ENCODE measurements at regions not wholly inside any gene's neighbourhood (a gene's known extent, or its start where the extent isn't known, plus 50 kb on each side); places are given as distances from the start of the nearest gene placed in this dataset.

DNA sequence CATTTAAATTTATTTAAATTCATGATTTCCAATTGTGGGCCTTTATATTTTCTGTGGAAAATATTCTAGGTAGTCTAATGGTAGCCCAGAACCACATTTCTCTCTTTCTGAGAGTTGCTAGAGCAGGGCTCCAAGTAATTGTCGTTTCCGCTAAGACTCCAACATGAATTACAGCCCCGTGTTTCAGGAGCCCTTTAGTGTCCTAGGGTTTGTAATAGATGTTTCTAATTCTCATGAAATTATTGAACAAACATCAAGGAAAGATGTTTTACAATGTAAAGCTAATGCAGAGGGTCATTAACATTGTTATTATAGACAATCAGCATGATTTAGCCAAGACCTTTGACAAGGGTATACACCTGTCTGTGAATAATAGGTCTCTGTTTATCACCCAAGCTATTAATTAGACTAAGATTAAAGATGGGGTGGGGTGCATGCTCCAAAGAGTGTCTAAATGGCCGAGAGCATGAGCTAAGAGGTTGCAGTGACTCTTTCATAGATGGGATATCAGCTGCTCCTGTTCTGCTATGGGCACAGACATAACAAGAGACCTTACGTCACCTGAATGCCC lies 81.8 kb upstream of the NTM start:
- in situ Hi-C loops (cut with MboI; ENCODE audit: low sequenced_read_pairs), result no loop called here

DNA sequence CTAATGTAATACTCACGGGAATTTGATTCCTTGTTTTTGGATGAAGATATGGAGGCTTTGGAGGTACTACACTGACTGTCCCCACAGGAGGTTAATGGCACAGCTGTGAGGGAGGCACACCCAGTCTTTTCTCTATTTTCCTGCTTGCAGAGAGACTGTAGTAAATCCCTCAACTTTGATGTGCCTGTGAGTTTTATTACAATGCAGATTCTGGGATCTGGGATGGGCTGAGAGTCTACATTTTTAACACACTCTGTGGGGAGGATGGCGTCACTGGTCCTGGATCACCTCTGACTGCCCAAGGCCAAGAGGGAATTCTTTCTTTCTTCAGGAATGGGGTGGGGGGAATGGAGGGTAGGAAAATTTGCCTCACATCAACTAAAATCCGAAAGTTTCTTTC lies 80.2 kb upstream of the NTM start:
- in situ Hi-C loops (cut with MboI; ENCODE audit: low sequenced_read_pairs), result no loop called here

DNA sequence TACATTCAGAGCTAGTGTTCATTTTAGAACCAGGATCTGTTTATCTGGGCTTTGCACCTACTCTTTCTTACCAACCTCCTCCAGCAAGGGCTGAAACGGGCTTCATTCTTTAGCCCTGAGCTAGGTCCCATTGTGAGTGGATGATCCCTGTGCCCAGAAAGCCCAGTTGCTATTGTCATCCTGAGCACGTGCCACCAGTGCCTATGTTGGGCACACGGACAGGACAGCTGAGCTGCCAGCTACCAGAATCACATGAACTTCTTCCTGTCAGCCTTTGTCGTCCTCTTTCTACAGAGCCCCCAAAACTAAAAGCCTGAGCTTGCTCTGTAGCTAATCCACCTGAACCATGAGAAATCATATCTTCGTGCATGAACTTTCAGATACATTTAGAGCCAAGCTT lies 74.4 kb upstream of the NTM start:
- in situ Hi-C loops (cut with MboI; ENCODE audit: low sequenced_read_pairs), result no loop called here

DNA sequence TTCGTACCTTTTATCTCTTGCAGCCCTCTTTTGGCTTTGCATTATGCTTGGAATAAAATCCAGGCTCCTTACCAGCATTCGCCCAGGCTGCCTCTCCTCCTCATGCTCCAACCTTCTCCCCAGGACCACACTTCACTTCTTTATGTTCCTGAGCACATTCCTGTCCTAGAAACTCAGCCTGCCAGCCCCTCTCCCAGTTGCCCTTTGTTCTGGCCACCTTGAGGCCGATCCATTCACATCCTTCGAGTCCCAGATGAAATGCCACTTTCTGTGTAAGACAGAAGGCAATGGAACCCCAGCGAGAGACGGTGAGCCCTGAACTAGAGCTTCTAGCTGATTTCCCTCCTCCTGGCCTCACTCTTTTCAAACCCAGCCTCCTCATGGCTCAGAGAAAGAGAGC lies 73.0 kb upstream of the NTM start:
- in situ Hi-C loops (cut with MboI; ENCODE audit: low sequenced_read_pairs), result no loop called here

DNA sequence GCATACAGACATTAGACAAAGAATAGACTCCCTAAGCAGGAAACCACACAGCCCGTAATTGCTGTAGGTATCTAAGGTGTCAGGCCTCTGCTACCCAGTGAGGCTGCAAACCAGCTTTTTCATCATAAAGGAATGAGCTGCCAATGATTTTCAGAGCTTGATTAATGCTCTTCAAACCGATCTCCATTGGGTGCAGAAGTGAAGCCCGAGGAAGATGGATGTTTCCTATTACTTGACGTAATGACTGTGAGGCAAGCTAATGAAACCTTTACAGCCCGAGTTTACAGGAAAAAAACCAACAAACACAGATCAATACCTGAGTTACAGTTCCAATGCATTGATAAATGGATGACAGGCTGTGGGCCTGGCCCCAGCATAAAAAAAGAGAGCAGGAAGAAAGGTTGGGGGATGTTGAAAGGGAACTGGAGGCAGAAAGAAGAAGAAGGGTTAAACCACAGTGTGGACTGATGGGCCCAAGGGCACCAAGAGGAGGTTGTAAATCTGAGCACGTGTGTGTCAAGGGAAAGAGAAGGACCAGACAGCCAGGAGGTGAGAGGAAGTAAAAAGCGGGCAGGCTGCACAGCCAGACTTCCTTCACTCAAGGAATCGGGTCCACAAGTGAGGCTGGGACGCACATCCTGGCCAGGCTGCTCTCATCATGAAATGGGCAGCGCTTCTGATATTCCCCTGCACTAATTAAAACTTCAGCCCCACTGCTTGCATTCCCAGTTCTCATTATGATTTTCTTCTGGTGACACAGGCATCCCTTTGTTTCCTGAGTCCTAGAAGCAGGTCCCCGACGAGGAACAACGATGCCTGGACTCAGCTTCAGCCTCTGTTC lies 70.6 kb upstream of the NTM start:
- in situ Hi-C loops (cut with MboI; ENCODE audit: low sequenced_read_pairs), result no loop called here

DNA sequence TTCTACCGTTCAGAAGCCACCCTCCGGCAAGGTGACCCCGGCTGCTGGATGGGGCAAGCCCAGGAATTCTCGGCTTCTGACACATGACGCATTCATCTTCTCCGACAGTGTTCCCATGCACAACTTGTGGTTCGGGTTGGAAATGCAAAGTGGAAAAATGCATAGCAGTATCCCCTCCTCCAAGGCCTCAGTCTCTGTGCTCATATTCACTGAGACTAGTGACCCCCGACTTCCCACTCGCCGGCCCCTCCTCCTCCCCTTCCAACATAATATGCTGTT lies 70.0 kb upstream of the NTM start:
- in situ Hi-C loops (cut with MboI; ENCODE audit: low sequenced_read_pairs), result no loop called here

DNA sequence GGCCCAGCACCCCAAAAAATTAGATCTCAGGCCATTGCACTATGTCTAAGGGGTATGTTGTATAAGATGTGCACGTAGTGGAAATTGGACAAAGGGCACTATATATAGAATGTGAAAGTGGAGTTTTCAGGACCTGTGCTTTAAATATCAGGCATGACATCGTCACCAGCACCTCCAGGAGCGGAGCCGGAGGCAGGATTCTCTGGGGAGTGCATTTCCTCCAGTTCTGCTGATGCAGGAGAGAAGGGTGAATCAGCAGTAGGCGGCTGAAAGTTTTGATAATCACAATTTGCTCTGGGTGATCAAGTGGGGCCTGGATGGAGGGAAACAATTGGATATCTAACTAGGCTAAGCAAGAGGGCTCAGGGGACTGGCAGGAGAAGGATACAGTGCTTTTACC lies 69.1 kb upstream of the NTM start:
- in situ Hi-C loops (cut with MboI; ENCODE audit: low sequenced_read_pairs), result no loop called here

DNA sequence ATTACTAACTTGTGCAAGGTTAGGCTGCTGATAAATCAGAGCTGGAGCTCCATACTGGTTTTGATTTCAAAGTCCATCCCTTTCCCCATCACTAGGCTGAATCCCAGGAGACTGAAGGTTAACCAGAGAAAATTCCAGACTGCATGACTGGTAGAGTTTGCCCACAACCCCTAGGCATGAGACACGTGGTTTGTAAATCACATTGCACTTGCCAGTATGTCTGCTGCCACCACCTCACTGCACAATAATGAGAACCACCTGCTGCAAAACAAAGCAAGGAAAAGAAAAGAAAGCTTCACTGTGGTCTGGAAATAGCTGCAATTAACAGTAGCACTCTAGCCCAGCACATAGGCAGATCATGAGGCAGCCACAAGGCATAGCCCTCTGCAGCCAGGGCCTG lies 67.6 kb upstream of the NTM start:
- in situ Hi-C loops (cut with MboI; ENCODE audit: low sequenced_read_pairs), result no loop called here

DNA sequence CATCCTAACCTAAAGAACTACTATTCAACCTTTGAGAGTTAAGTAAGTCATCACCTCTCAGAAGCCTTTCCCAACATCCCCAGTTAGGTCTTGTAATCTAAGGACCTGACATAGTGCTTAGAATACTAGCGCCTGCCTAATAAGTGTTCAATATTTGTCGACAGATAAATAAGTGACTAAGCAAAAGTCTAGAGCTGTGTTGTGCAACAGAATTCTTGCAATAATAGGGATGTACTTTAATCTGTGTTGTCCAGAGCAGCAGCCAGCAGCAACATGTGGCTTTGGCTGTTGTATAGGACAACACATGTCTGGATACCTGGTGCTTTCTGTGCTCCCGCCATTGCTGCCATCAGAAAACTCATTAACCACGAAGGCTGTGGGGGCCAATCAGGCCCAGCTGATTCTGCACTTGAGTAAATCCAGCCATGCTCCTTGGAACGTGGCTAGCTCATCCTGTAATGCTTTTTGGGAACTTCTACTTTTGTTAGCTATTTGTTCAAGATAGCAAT lies 66.8 kb upstream of the NTM start:
- in situ Hi-C loops (cut with MboI; ENCODE audit: low sequenced_read_pairs), result no loop called here

DNA sequence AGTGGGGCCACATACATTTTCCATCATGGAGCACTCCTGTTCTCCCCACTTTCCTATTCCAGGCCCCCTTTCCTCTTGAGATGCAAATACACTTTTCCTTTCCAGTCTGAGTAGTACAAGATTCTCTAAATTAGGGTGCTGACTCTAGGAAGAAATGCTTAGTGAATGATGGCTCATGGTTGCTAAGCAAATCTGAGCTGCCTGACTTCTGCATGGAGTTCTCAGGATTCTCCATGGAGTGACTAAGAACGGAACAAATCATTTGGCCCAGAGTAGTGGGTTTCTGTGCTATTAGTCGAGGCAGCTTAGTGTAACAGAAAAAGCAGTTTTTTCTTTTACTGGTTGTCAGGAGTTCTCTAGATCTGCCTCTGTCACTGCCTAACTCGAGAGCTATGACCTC lies 65.4 kb upstream of the NTM start:
- in situ Hi-C loops (cut with MboI; ENCODE audit: low sequenced_read_pairs), result no loop called here

DNA sequence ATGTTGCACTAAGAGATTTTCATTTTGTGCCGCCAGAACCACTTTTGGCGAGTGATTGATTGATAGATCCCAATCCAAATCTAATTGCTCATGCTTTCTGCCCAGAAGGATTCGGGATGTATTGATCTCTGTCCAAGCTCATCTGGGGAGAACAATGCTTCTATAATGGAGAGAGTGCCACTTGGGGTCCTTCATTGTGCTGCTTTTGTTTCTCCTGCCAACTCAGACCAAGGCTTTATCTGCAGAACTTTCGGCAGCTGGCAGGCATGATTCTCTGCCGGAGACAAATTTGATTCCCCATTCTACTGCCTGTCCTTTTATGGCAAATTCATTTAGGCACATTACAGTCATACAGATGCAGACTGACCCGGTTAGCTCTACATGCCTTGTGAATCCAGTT lies 62.9 kb upstream of the NTM start:
- in situ Hi-C loops (cut with MboI; ENCODE audit: low sequenced_read_pairs), result no loop called here

DNA sequence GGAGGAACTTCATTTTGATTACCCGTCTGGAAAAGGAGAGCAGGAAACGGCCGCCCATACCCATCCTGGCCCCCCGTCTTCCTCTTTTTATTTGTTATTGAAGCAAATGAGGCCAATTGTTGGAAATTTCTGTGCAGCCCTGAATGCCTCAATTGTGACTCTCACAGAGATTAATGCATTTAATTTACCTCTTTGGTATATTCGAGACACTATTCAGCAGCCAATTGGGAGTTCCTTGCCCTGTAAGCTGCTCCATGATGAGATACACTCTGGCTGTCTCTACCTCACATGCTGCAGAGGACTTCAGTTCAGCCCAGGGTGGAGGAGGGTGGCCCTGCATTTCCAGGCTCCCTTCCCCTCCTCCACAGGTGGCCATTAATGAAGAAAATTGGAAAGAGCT lies 60.6 kb upstream of the NTM start:
- in situ Hi-C loops (cut with MboI; ENCODE audit: low sequenced_read_pairs), result no loop called here

DNA sequence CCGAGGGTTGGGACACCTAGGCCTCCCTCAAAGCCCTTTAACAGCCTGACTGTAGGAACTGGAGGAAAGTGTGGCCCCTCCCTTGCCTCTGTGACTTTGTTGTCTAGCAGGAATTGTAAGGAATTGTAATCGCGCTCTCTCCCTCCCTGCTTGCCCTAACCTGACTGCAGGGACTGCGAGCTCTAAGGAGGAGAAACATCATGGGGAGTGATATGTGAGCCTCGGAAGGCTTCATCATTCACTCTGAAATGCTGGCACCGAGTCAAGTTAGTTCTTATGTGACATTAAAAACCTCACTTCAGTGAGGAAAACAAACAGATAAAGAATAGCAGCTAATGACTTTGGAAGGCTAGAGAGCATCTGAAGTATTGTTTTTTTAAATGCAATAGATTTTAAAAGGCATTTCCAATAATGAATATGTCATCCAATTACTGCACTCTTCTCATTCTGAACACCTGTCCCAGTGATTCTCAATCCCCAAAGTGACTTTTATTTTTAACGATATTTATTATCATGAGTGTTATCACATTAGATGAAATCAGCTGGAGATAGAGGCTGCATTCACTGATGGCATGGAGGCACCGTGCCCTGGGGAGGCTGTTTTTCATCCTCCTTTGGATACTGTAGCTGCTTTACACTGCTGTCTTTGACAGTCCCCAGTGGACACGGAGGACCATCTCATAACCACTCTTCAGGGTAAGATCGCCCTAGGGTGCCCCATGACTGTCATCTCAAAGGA lies 58.5 kb upstream of the NTM start:
- in situ Hi-C loops (cut with MboI; ENCODE audit: low sequenced_read_pairs), result no loop called here

Measured in HL-60/S4 (cell line).